ENCODE measurements at regions not wholly inside any gene's neighbourhood (a gene's known extent, or its start where the extent isn't known, plus 50 kb on each side); places are given as distances from the start of the nearest gene placed in this dataset.
A peak's percentile ranks its signal among the peaks of the same experiment; 100 is the strongest.

GRCh38 chr6:170179616-170180324, 111.1 kb downstream of the DLL1 start:
- no peak for DNase-seq (ENCODE audit: extremely low read depth, low read depth, low spot score)

DNA sequence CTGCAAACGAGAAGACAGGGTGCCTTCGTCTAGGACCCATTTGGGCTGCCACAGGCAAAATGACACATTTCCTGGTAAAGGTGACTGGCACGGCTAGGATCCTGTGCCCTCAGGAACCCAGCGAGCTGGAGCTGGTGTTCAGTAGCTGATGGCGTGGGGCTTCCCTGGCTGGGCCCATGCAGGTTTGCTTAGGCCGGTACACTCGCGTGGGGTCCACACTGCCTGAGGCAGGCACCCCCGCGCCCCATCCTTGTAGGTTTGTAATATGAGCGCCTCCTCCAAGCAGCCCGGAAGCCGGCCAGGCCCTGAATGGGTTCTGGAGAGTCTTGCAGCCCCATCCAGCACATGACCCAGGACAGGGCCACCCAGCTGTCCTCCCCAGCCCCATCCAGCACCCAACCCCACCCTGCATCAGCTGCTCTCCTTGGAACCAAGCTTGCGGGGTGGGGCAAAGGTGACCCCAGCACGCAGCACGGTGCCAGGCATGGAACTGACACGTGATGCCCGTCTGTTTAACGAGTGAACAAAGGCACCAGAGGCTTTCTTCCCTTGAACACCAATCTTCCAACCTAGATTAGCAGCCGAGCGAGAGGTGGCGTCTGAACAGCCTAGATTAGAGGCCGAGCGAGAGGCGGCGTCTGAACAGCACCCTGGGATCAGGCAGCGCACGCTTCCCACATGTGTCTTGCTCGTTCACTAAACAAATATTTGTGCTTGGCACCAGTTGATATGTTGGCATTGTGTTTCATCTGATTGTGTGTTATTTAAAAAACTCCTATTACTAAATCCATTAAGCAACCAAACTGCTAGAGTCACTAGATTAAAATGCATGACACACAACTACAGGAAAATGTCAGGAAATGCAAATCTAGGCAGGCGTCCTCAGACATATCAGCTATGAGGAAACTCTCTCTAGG, 112.1 kb downstream of the DLL1 start:
- peak; percentile 42 for DNase-seq (ENCODE audit: extremely low read depth, low read depth, low spot score)

GRCh38 chr6:170177772-170178560, 112.9 kb downstream of the DLL1 start:
- DNase-seq (ENCODE audit: extremely low read depth, low read depth, low spot score): no peak

GRCh38 chr6:170176898-170177771, 113.7 kb downstream of the DLL1 start:
- DNase-seq (ENCODE audit: extremely low read depth, low read depth, low spot score): no peak

DNA sequence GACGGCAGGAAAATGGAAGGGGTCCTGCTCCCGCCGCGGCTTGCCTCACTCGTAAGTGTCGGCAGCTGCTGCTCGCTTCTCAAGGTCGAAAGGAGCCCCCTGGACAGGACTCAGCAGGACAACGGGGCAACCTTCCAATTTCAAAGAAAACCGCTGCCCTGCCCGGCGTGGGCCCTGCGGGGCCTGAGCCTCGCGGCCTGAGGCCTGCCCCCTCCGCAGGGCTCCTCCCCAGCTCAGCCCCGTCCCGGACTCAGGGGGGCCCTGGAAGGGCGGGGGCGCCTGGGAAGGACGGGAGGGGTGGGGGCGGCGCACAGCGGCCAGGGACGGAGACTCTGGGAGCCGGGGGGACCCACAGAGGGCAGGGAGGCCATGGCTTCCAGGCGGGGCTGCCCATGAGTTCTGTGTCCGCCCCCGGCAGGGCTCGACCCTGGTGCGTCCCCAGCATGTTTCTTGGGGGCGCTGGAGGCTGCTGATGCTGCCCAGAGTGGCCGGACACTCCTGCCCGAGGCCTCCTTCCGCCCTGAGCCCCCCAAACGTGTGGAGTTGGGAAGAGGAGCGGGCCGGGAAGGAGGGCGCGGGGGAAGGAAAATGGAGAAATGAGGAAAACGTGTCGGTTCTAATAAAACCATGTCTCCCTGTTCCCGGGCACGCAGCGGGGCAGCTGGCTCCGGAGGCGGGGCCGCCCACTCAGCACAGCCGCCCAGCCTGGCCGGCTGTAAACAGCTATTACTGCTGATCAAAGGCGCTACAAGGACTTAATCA, 114.6 kb downstream of the DLL1 start:
- no peak for DNase-seq (ENCODE audit: extremely low read depth, low read depth, low spot score)

DNA sequence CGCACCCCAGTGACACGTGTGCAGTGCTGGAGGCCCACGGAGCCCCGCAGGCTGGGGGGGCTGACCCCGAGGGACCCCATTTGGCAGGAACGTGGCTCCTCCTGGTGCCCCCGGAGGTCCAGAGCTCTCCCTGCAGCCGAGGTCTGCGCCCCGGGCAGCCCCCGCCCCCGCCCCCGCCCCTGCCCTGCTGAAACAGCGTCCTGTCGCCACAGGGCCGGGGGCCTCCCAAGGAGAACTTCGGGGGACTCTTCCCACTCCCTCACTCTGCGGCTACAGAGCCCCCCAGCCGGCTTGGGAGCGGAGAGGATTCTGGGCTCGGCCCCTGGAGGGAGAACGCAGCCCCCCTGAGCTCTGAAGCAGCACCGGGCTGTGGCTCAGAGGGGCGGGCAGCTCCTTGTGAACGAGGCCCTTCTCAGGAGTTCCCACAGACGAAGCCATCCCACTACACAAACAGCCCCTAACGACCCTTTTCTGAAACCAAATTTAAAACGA, 115.2 kb downstream of the DLL1 start:
- no peak for DNase-seq (ENCODE audit: extremely low read depth, low read depth, low spot score)

DNA sequence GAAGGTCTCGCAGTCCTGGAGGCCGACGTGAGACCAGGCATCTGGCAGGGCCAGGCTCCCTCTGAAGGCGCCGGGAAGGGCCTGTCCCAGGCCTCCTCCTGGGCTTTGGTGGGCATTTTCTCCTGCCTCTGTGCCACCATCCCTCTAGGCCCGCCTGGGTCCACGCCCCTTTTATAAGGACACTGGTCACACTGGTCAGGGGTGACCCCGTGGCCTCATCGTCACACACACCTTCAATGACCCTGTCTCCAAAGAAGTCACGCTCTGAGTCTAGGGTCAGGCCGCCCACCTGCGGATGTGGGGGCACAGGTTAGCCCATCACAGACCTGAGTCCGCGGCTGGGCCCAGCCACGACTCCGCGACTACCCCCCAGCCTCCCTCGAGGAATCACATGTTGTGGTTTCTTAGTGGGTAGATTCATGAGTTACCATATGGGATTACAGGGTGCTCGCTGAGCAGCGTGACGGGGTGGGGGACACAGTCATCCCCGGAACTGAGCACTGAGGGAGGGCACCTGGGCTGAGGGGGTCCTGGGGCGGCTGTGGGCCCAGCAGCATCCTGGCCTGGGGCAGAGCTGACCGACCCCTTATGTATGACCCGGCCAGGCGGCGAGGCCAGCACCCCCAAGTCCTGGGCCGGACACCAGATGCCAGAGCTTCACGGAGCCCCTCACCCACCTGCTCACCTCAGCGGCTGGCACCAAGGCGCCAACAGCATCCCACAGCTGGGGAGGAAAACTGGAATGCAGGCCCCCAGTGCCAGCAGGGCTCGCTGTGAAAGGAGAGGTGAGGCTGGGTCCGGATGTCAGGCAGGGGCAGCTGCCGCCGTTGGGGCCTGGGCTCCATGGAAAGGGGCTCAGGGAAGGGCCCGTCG, 115.9 kb downstream of the DLL1 start:
- DNase-seq (ENCODE audit: extremely low read depth, low read depth, low spot score): no peak

GRCh38 chr6:170174124-170174770, 116.6 kb downstream of the DLL1 start:
- no peak for DNase-seq (ENCODE audit: extremely low read depth, low read depth, low spot score)

DNA sequence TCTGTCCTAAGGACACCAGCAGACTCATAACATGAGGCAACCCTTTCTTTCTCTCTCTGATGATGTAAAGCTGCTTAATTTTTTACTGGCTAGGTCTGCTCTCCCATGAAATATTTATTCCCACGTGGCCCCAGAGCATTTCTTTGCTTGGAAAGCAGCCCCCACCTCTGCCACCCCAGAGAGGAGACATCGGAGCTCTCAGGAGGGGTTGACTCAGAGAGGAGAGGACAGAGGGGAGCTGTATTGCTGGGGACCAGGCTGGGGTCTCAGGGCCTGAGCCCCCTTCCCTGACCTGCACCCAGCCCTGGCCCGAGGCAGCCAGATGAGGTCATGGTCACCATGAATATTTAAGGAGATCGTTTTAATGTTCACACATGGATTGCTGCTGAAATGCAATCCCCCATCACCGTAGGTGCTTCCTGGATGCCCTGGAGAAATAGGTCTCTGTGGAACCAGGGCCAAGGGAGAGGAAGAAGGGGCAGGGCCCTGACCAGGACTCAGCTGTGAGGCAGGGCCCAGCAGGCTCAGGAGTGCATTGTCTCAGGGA, 117.5 kb downstream of the DLL1 start:
- DNase-seq (ENCODE audit: extremely low read depth, low read depth, low spot score): no peak

DNA sequence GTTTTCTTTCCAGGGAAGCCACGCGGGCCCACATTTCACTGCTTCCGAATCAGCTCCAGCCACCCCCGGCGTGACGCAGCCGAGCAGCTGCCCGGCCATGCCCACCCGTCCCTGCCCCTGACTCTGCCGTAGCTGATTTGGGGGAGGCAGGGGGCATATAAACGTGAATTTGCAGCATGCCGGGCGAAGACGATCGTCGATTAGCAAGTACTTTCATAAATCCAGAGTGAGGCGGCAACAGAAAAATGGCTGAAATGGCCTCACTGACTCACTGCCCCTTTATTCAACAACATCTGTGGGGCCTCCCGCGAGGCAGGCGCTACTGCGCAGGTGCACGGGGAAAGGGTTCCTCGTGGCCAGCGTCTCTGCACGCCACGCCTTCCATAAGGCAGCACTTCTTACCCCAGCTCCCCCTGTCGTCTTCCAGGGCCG, 118.0 kb downstream of the DLL1 start:
- no peak for DNase-seq (ENCODE audit: extremely low read depth, low read depth, low spot score)

GRCh38 chr6:170172392-170172791, 118.5 kb downstream of the DLL1 start:
- no peak for DNase-seq (ENCODE audit: extremely low read depth, low read depth, low spot score)

DNA sequence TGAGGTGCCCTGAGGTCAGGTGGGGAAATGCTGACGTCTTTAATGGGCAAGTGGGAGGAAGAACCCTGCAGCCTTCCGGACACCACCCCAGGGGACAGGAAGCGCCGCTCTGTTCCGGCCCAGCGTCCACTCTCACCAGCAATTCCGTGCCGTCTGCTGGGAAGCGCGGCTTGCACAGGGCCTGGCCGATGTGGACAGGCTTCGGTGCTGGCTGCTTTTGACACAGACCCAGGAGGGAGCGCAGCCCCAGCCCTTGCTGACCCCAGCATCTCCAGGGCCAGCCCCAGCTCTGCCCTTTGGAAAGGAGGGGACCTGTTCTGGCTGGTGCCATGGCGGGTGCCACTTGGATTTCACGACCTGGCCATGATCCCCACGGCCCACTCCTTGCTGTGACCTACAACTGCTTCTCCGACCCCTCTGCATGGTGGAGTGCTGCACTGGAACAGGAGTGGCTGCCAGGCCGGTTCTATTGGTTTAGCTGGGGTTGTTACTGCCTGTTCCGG, 123.2 kb downstream of the DLL1 start:
- no peak for DNase-seq (ENCODE audit: extremely low read depth, low read depth, low spot score)

DNA sequence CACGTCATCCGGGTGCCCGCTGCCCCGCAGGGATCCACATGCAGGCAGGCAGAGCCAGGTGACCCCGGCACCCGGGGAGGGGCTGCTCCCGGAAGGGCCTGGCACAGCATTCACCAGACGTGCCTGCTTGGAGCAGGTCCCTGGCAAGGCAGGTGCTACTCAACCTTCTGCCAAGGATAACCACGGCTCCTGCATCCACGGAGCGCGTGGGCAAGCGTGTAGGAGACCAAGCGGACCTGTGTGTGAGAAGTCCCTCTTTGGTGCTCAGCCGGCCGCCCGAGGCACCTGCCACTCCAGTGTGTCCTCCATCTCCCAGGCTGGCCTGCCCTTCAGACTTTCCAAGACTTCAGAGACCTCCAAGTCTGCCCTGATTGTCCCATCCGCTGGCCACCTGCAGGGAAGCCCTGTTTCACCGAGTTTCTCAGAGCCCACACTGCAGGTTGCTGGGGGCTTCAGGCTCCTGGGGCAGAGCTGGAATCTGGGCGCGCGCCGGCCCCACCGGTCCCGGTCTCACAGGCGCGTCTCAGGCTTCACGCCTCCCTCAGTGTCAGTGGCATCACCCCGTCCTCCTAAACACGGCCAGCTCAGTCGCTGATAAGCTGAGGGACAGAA, 124.3 kb downstream of the DLL1 start:
- no peak for DNase-seq (ENCODE audit: extremely low read depth, low read depth, low spot score)

GRCh38 chr6:170165471-170166117, 125.3 kb downstream of the DLL1 start:
- DNase-seq (ENCODE audit: extremely low read depth, low read depth, low spot score): no peak

DNA sequence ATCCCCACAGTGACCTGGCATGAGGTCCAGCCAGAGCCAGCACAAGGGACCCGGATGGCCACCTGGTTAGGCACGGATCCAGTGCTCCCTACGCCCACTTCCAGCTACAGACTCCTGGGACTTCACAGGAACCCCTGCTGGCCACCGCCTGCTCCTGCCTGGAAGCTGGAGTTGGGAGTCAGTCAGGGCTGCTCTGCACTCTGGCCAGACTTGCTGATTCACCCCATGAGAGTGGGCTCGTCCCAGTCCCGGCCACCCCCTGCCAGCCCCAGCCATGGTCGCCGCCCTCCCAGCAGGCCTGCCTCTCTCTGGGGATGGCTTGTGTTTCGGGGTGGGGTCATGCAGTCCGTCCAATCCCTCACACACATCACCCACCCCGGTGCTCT, 125.8 kb downstream of the DLL1 start:
- DNase-seq (ENCODE audit: extremely low read depth, low read depth, low spot score): no peak

- DNase-seq (ENCODE audit: extremely low read depth, low read depth, low spot score): no peak
Measured at GRCh38 chr6:170164271-170164900, 126.5 kb downstream of the DLL1 start.

Measured in glomerular endothelial cell (primary cell).